RKO (cell line): ENCODE measurements at regions not wholly inside any gene's neighbourhood (a gene's known extent, or its start where the extent isn't known, plus 50 kb on each side); places are given as distances from the start of the nearest gene placed in this dataset.

Source experiments
- DNase-seq: peaks from one replicate; pipeline ENCODE4 v3.0.0-alpha.2; 2016; ENCODE audit warnings: low spot score

GRCh38 chr12:130216031-130216430, 53.8 kb downstream of the FZD10 start:
- DNase-seq = no peak

- no peak for DNase-seq
These were observed 56.4 kb downstream of the FZD10 start for GRCh38 chr12:130218682-130219081.

GRCh38 chr12:130219929-130220705, 57.9 kb downstream of the FZD10 start:
- no peak for DNase-seq

- no peak for DNase-seq
These were observed 58.4 kb downstream of the FZD10 start for GRCh38 chr12:130220706-130221100.

DNA sequence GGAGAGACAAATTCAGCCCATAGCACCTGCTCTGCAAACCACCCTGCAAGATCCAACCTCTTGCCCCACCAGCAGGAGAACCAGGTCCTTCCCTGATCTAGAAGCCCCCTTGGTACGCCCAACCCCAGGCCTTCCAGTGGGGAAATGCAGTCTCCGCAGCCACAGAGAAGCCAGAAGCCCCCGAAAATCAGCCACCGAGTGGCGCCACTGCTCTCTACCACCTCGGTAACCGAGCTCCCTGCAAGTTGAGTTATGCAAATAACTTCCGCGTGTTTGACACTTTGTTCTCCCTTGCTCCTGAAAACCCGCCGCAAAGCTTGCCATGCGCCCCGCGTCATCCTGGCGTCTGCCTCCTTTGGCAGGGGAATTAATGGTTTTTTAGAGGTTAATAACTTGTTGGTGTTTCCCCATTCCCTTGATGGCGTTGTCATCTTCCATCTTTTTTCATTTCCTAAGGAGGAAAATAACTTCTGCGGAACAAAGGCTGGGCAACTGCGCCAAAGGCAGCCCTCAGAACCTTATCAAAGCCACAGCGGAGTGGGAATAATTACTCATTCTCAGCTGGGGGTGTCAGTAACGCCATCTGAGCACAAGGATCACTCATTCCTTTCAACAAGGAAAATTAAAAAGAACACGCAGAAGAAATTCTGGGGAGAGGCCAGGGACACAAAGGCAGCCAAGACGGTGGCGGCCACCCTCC, 60.4 kb downstream of the FZD10 start:
- DNase-seq = no peak

DNA sequence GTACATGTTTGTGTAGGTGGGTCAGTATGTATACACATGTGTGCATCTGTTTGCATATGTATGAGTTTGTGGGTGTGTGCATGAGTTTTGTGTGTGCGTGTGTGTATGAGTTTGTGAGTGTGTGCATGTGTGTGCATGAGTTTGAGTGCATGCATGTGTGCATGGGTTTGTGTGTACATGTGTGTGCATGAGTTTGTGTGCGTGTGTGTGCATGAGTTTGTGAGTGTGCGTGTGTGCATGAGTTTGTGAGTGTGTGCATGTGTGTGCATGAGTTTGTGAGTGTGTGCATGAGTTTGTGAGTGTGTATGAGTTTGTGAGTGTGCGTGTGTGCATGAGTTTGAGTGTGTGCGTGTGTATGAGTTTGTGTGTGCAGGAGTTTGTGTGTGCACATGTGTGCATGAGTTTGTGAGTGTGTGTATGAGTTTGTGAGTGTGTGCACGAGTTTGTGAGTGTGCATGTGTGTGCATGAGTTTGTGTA, 61.5 kb downstream of the FZD10 start:
- DNase-seq = no peak

DNA sequence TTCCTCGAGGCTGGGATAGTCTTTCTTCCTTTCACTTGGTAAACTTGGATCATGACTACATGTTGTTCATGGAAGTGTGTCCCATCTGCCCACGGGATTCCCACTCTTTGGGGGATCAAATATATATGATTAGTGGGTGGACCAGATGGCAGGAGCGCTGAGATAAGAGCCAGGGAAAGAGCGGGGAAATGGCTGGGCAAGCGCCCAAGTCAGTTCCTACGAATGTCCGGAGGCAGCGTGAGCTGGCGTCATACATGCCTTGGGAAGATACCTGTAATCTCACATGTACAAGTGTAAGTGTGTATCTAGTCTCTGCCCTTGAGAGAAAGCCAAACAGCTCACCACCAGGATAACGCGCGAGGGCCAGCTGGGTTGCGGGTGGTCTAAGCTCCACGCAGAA, 62.3 kb downstream of the FZD10 start:
- no peak for DNase-seq

DNA sequence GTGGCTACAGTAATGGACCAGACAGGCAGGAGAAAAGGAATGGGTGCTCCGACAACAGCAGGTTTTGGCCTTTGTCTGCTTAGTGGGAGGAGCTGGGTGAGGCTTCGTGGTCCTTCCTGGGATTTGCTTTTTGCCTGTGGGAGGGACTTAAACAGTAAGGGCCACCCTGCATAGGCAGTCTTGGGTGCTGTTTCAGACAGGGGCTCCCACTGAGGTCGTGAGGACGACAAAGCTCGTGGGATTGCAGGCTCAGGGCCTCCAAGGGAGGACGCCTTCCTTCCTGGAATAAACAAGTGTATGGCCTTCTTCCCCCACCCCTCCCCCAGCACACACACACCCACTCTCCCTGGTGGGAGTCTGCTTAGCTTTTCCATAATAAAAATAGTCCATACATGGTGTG, 63.1 kb downstream of the FZD10 start:
- no peak for DNase-seq

DNA sequence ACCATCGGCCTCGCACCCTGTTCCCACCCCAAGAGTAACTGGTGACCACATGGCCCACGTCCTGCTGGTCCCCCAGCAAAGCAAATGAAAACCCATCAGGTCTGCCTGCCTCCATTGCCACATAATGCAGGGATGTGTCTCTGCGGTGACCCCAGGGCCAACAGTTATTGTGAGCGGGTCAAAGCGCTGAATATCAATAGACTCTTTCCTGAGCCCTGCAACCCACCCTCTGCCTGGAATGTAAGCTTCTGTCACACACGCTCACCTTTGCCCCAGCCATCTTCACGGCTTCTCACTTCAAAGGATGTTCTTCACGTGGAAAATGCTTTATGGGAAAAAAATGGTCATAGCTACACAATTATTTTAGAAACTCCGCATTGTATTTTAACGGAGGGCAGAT, 63.9 kb downstream of the FZD10 start:
- no peak for DNase-seq

DNA sequence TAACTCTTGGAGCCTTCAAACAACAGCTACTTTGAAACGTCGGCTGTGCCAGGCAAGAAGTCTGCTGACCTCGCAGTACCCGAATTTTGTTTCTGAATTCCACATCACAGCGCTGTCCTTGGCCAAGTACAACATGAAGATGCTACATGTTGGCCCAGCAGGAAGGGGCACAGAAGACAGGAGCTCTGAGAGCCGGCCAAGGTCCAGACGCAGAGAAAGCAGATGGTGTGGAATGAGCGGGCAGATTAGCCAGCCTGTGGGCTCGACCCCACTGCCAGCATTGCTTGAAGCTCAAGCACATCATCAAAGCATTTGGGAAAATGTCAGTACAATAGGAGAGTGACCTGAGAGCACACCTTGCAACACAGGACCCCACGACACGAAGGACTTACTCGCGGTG, 64.5 kb downstream of the FZD10 start:
- no peak for DNase-seq

GRCh38 chr12:130227641-130228040, 65.4 kb downstream of the FZD10 start:
- DNase-seq = no peak

DNA sequence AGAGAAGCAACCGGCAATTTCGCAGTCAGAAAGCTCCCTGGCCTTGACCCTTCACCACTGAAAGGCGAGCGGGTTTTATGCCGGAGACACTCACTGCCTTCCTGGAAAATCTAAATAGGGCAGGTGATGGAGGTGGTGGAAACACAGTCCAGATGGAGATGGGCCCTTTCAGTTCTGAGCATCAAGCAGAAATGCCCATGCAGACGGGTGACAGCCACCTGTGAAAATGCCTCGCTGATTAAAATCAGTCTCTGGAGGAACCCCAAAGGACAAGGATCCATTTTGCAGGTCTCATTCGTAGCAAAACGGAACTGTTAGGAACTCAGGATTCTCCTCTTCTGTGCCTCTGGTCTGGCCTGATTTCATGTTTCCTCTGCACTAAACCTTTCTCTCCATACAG, 74.2 kb downstream of the FZD10 start:
- DNase-seq = no peak

DNA sequence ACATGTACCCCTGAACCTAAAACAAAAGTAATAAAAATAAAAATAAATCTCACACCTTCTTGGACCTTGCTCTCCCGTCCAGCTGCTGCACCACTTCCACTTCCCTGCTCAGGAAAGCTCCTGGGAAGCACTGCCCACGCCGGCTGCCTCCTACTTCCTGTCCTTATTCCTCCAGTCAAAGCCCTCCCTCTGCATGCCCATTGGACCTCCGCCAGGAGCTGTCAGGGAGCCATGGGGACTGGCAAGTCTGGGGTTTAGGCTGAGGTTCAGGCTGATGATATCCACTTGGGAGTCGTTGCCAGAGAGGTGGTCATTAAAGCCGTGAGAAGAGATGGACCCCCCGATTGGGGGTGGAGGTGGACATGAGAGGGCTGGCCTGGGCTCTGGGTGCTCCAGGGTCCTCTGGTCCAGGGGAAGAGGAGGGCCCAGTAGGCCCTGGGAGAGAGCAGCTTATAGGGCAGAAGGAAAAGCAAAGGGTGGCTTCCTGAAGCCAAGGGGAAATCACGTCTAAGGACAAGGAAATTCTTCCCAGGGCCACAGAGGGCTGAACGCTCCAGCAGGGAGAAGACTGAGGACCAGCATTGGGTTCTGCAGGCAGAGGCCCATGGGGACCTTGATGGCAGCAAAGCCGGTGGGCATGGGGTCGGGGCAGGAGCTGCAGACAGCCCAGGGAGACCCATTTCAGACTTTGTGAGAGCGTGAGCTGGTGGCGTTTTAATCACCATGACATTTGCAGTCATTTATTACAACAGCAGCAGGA, 78.7 kb downstream of the FZD10 start:
- DNase-seq = no peak

GRCh38 chr12:130242506-130242905, 80.2 kb downstream of the FZD10 start:
- DNase-seq = no peak

DNA sequence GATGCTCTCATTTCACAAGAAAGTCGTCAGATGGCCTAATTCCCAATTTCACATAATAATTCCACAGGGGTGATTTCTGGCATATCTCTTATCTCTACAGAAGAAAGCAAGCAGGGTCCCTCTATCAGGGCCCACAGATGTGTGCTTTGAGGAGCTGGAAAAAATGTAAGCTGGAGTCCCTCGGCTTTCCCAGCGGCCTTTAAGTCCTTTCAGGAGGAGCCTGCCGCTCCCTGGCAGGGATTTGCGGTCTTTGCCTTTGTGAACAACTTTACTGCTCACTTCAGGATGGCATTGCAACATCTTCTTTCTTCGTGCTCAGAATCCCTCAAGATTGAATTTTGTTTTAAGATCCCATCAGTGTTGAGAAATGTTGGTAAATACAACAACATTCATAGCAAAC, 83.0 kb downstream of the FZD10 start:
- no peak for DNase-seq

DNA sequence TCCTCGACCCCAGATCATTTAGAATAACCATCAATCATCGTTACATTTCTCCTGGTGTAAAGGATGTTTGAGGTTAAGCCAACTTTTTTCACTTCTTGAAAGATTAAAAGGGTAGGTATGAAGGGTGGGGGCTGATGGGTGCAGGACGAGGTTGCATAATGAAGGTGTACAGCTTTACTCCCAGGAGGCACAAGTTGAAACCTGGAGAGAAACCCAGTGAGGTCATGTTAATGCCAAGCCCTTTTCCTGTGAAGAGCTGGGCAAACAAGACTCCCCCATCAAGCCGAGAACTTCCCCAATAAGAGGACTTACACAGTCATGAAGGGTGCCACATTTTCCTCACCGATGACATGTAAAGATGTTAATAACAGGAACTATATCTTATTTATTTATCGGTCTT, 84.3 kb downstream of the FZD10 start:
- no peak for DNase-seq

DNA sequence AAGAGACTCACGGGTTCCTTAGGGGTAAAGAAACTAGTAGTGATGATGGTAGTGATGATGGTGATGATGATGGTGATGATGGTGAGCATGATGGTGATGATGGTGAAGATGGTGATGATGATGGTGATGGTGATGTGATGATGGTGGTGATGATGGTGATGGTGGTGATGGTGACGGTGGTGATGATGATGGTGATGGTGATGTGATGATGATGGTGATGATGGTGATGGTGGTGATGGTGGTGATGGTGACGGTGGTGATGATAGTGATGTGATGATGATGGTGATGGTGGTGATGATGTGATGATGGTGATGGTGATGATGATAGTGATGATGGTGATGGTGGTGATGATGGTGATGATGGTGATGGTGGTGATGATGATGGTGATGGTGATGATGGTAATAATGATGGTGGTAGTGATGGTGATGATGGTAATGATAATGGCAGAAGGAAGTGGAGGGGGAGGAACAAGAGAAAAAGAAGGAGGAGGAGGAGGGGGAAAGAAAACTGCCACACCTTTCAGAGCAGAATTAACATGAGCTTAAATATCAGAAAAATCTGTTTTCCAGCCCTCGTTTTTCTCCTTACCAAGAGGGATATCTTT, 85.5 kb downstream of the FZD10 start:
- no peak for DNase-seq

DNA sequence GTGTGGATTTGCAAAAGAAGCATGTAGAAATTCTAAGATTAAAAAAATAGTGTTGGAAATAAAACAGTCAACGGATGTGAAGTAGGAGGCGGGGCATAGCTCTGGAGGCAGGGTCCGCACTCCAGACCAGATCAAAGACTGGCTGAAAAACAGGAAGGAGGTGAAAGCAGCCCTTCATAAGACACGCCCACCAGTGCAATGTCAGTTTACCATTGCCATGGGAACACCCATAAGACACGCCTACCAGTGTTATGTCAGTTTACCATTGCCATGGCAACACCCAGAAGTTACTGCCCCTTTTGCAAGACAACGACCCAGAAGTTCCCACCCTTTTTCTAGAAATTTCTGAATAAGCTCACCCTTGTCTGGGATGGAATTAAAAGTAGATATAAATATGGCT, 87.1 kb downstream of the FZD10 start:
- no peak for DNase-seq

DNA sequence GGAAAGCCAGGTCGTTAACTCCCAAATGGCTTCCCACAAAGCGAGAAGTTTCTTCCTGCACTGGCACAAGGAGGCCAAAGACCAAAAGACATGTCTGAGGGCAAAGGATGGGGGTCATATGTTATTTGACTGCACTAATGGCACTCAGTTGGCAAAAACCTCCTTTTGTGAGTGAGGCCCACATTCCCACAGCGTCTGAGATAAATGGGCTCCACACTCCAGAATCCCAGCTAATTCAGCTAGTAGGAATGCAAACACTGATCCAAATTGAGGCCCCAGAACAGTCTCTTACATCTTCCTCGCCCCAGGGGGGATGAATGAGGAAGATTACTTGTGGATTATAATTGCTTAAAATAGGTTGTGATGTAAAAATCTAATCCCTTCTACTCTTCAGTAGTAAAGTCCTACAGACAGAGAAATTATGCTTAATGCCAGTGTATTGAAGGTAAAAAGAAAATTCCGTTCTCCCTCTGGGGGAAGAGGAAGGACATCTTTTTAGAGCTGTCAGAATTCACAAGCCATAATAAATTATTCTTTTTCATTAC, 86.4 kb upstream of the PIWIL1 start:
- no peak for DNase-seq

- no peak for DNase-seq
These were observed 83.8 kb upstream of the PIWIL1 start for GRCh38 chr12:130253866-130254265.

DNA sequence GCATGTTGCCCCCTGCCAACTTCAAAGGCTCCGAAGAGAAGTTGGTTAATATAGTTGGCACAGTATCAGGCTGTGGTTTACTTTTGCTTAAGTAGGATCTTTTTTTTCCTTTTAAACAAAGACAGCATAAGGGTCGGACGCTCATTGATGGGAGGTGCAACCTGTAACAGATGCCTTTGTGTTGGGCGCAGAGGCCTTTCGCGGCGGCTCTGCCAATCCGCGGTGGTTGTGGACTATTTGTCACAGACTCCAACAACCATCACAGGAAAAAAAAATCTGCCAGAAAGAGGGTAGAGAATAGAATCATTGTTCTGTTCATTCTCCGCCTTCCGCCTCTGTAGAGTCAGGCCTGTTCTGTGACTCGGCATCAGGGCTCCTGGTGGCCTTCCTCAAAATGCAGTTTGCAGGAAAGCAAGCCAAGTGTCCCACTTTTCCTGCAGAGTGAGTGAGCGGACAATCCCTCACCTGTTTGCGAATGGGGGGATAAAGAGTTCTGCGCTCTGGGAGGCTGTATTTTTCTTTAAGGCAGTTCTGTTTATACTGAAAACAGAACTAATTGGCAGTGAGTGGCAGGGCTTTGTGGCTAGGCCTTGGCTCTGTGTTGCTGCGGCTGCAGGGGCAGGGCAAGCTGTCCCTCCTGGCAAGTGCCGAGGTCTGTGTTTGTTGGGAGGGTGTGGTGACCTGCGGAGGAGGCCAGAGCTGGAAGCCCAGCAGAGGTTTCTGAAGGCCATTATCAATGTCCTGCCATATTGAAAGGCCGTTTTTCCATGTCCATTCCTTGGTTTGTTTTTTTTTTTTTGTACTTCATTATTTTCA, 83.0 kb upstream of the PIWIL1 start:
- no peak for DNase-seq
